Fibroblast of lung (primary cell): ENCODE measurements at regions not wholly inside any gene's neighbourhood (a gene's known extent, or its start where the extent isn't known, plus 50 kb on each side); places are given as distances from the start of the nearest gene placed in this dataset.

ENCODE experiments used
- DNase-seq, 2 donors: peaks; one replicate each; pipeline versions ENCODE4 v3.0.0 to v3.0.0-alpha.2; 2010; ENCODE audit warnings: low read depth in 2 of 2
- H2AFZ ChIP-seq: 2 replicates; pipeline ENCODE4 v1.5.1; 2012; ENCODE audit warnings: low read length, control low read depth, inconsistent platforms
- H3K27ac ChIP-seq: 2 replicates; pipeline ENCODE4 v1.5.1; 2011; ENCODE audit warnings: low read length, control low read depth; ENCODE audit not compliant: insufficient read depth
- H3K27me3 ChIP-seq: 2 replicates; pipeline ENCODE4 v1.5.1; 2011; ENCODE audit warnings: mild to moderate bottlenecking, low read length; ENCODE audit not compliant: control insufficient read depth, insufficient read depth
- H3K36me3 ChIP-seq: 2 replicates; pipeline ENCODE4 v1.5.1; 2011; ENCODE audit warnings: low read length; ENCODE audit not compliant: control insufficient read depth, insufficient read depth
- H3K4me1 ChIP-seq: 2 replicates; pipeline ENCODE4 v1.5.1; 2011; ENCODE audit warnings: low read length; ENCODE audit not compliant: control insufficient read depth, insufficient read depth; ENCODE audit errors: extremely low read depth
- H3K4me2 ChIP-seq: 2 replicates; pipeline ENCODE4 v1.5.1; 2011; ENCODE audit warnings: low read length, control low read depth; ENCODE audit not compliant: insufficient read depth; ENCODE audit errors: extremely low read depth
- H3K4me3 ChIP-seq, 4 experiments: fragments of 200-600 bp in 1 of 4; sonication (generic) in 1 of 4; replicated peaks in 1 of 4; 2 replicates each; pipeline ENCODE4 v1.5.1; 2011 to 2016; ENCODE audit warnings: low read length in 4 of 4, low read depth in 3 of 4, mild to moderate bottlenecking in 3 of 4, control low read depth in 2 of 4, inconsistent platforms in 1 of 4, mixed read lengths in 1 of 4; ENCODE audit not compliant: insufficient read depth in 1 of 4; ENCODE audit errors: control extremely low read depth in 1 of 4
- H3K79me2 ChIP-seq: 2 replicates; pipeline ENCODE4 v1.5.1; 2012; ENCODE audit warnings: mild to moderate bottlenecking, low read length, inconsistent platforms; ENCODE audit not compliant: control insufficient read depth, insufficient read depth
- H3K9ac ChIP-seq: 2 replicates; pipeline ENCODE4 v1.5.1; 2011; ENCODE audit warnings: mild to moderate bottlenecking, low read length, control low read depth; ENCODE audit not compliant: insufficient read depth
- H3K9me3 ChIP-seq: 2 replicates; pipeline ENCODE4 v1.5.1; 2012; ENCODE audit warnings: low read depth, low read length; ENCODE audit not compliant: control insufficient read depth, insufficient read depth
- H4K20me1 ChIP-seq: 2 replicates; pipeline ENCODE4 v1.5.1; 2011; ENCODE audit warnings: low read length; ENCODE audit not compliant: control insufficient read depth, insufficient read depth; ENCODE audit errors: extremely low read depth
- CTCF ChIP-seq, 2 donors: IDR thresholded peaks in 1 of 2; conservative IDR thresholded peaks in 1 of 2; 1 replicate in 1 of 2; 2 replicates in 1 of 2; pipeline ENCODE4 v1.5.1; 2011 to 2012; ENCODE audit warnings: low read length in 2 of 2, control low read depth in 1 of 2, inconsistent platforms in 1 of 2, low read depth in 1 of 2, mild to moderate bottlenecking in 1 of 2
- EZH2 ChIP-seq: IDR thresholded peaks from 2 replicates; pipeline ENCODE4 v1.5.1; 2012; ENCODE audit warnings: low read length, control low read depth, mild to moderate bottlenecking; ENCODE audit errors: missing control alignments

GRCh38 chr13:82344867-82345266 lies 1537.4 kb downstream of the SLITRK1 start:
- Histone ChIP-seq H3K27me3 (no peaks in the 10 kb centered on the region), H3K9me3 (no peaks in the 10 kb centered on the region), H3K4me3 (no peak overlapping the region), H3K79me2 (no peaks in the 10 kb centered on the region), H3K4me2 (no peak overlapping the region), H4K20me1 (no peaks in the 10 kb centered on the region), H2AFZ (no peak overlapping the region), H3K27ac (no peak overlapping the region), H3K9ac (no peak overlapping the region), H3K36me3 (no peaks in the 10 kb centered on the region), H3K4me1 (no peaks in the 10 kb centered on the region)
- TF ChIP-seq EZH2 (no peak), CTCF (conservative IDR thresholded peaks at IDR 0.05 in 1 of 2, IDR thresholded peaks at IDR 0.05 in 1 of 2; ENCODE audit: low read depth in 1 of 2, low read length in 2 of 2) (no peak)
- DNase-seq: no peak

GRCh38 chr13:82341116-82341515 lies 1541.2 kb downstream of the SLITRK1 start:
- H3K4me3 ChIP-seq: no peak overlapping the region
- no peak overlapping the region for H3K9ac ChIP-seq
- no peaks in the 10 kb centered on the region for H3K27me3 ChIP-seq
- no peak overlapping the region for H2AFZ ChIP-seq
- no peaks in the 10 kb centered on the region for H3K36me3 ChIP-seq
- no peaks in the 10 kb centered on the region for H4K20me1 ChIP-seq
- no peak overlapping the region for H3K4me2 ChIP-seq
- DNase-seq: no peak
- no peaks in the 10 kb centered on the region for H3K9me3 ChIP-seq
- TF ChIP-seq CTCF (conservative IDR thresholded peaks at IDR 0.05 in 1 of 2, IDR thresholded peaks at IDR 0.05 in 1 of 2; ENCODE audit: low read depth in 1 of 2, low read length in 2 of 2): no peak
- H3K79me2 ChIP-seq: no peaks in the 10 kb centered on the region
- no peak overlapping the region for H3K27ac ChIP-seq
- H3K4me1 ChIP-seq: no peaks in the 10 kb centered on the region

- H3K27ac ChIP-seq: no peak overlapping the region
- TF ChIP-seq EZH2 (no peak), CTCF (conservative IDR thresholded peaks at IDR 0.05 in 1 of 2, IDR thresholded peaks at IDR 0.05 in 1 of 2; ENCODE audit: low read depth in 1 of 2, low read length in 2 of 2) (peak in 1 of 2 donors; percentile 37)
These were observed 1551.8 kb downstream of the SLITRK1 start for GRCh38 chr13:82330499-82330898.

More at GRCh38 chr13:82330499-82330898, 1551.8 kb downstream of the SLITRK1 start:
- H3K4me1 ChIP-seq: no peaks in the 10 kb centered on the region
- peak in 1 of 2 donors; percentile 5 for DNase-seq
- H3K36me3 ChIP-seq: no peaks in the 10 kb centered on the region
- no peak overlapping the region for H3K9ac ChIP-seq
- no peak overlapping the region for H2AFZ ChIP-seq
- H3K9me3 ChIP-seq: no peaks in the 10 kb centered on the region
- no peak overlapping the region for H3K4me3 ChIP-seq
- no peaks in the 10 kb centered on the region for H3K27me3 ChIP-seq
- H3K79me2 ChIP-seq: no peaks in the 10 kb centered on the region
- H3K4me2 ChIP-seq: no peak overlapping the region
- no peaks in the 10 kb centered on the region for H4K20me1 ChIP-seq
